ENCODE measurements at regions not wholly inside any gene's neighbourhood (a gene's known extent, or its start where the extent isn't known, plus 50 kb on each side); places are given as distances from the start of the nearest gene placed in this dataset.

- Histone ChIP-seq H3K27ac (no peak overlapping the region), H3K4me3 (no peak overlapping the region), H3K4me1 (no peaks in the 10 kb centered on the region), H3K9me3 (no peaks in the 10 kb centered on the region), H3K4me2 (no peak overlapping the region)
- TF ChIP-seq ZNF302 (CRISPR knock-in tag; IDR thresholded peaks at IDR 0.05) (no peak), RARB (CRISPR knock-in tag; IDR thresholded peaks at IDR 0.05) (no peak), FOSB (CRISPR knock-in tag; IDR thresholded peaks at IDR 0.05) (no peak), EP300 (IDR thresholded peaks at IDR 0.05) (no peak), MAFK (IDR thresholded peaks at IDR 0.05; ENCODE audit: partially characterized antibody) (no peak), MAZ (IDR thresholded peaks at IDR 0.05; ENCODE audit: borderline replicate concordance, low read depth, low read length) (no peak), CEBPB (IDR thresholded peaks at IDR 0.05) (no peak), SMC3 (IDR thresholded peaks at IDR 0.05) (no peak), HOXA7 (CRISPR knock-in tag; IDR thresholded peaks at IDR 0.05) (no peak), EHF (CRISPR knock-in tag; IDR thresholded peaks at IDR 0.05) (no peak), CHD2 (IDR thresholded peaks at IDR 0.05; ENCODE audit: low read length, partially characterized antibody) (no peak), RAD21 (conservative IDR thresholded peaks at IDR 0.05 in 1 of 2, IDR thresholded peaks at IDR 0.05 in 1 of 2) (no peak), MYC (IDR thresholded peaks at IDR 0.05; ENCODE audit: borderline replicate concordance, low read length) (no peak), ATOH8 (CRISPR knock-in tag; IDR thresholded peaks at IDR 0.05; ENCODE audit: low read depth) (no peak), HMGXB4 (CRISPR knock-in tag; IDR thresholded peaks at IDR 0.05; ENCODE audit: borderline replicate concordance) (no peak), CBX8 (IDR thresholded peaks at IDR 0.05) (no peak)
- POLR2A ChIA-PET = no interaction called here
- WGBS (ENCODE audit: missing lambda C conversion rate) = 33% methylated on average over 1 of the region's 1 CpG
- no peak for ATAC-seq
- CTCF ChIA-PET = no interaction called here
- DNase-seq (ENCODE audit: low read depth in 1 of 2, low spot score in 1 of 2) = no peak
- FAIRE-seq = no peak
Measured at GRCh38 chr5:120229036-120229435, 235.1 kb upstream of the PRR16 start.

- TF ChIP-seq KDM5A (IDR thresholded peaks at IDR 0.05) = no peak
- TF ChIP-seq TP53 (CRISPR knock-in tag; IDR thresholded peaks at IDR 0.05) = no peak
- no peak for TF ChIP-seq ELK1 (IDR thresholded peaks at IDR 0.05; ENCODE audit: low read depth, low read length)
- TF ChIP-seq HES2 (IDR thresholded peaks at IDR 0.05) = no peak
- no peak for TF ChIP-seq ZC3H11A (IDR thresholded peaks at IDR 0.05)
- TF ChIP-seq CBX8 (IDR thresholded peaks at IDR 0.05) = no peak
- TF ChIP-seq EP300 (IDR thresholded peaks at IDR 0.05) = no peak
- TF ChIP-seq BHLHE40 (IDR thresholded peaks at IDR 0.05; ENCODE audit: low read depth, low read length) = no peak
- TF ChIP-seq PHF8 (IDR thresholded peaks at IDR 0.05; ENCODE audit: borderline replicate concordance, low read depth) = no peak
- no peak for TF ChIP-seq HOXB13 (CRISPR knock-in tag; IDR thresholded peaks at IDR 0.05; ENCODE audit: low read depth)
- no peak for TF ChIP-seq CBX2 (IDR thresholded peaks at IDR 0.05; ENCODE audit: borderline replicate concordance, low read depth)
- TF ChIP-seq ATOH8 (CRISPR knock-in tag; IDR thresholded peaks at IDR 0.05; ENCODE audit: low read depth) = no peak
- no peak for TF ChIP-seq KDM1A (IDR thresholded peaks at IDR 0.05; ENCODE audit: low read depth)
- TF ChIP-seq EHF (CRISPR knock-in tag; IDR thresholded peaks at IDR 0.05) = no peak
- TF ChIP-seq RAD21 (conservative IDR thresholded peaks at IDR 0.05 in 1 of 2, IDR thresholded peaks at IDR 0.05 in 1 of 2) = no peak
- TF ChIP-seq USF2 (IDR thresholded peaks at IDR 0.05) = no peak
- ChIA-PET CTCF (no interaction called here), POLR2A (no interaction called here)
- no peak overlapping the region for H3K27ac ChIP-seq
- no peaks in the 10 kb centered on the region for H3K4me1 ChIP-seq
- no peak overlapping the region for H3K4me2 ChIP-seq
- DNase-seq (ENCODE audit: low read depth in 1 of 2, low spot score in 1 of 2) (no peak), ATAC-seq (no peak), FAIRE-seq (no peak)
- WGBS (ENCODE audit: missing lambda C conversion rate) = 56% methylated on average over 1 of the region's 1 CpG
- no peak overlapping the region for H3K4me3 ChIP-seq
- H3K9me3 ChIP-seq = no peaks in the 10 kb centered on the region
Measured at GRCh38 chr5:120231563-120231962, 232.5 kb upstream of the PRR16 start.

All from A549 (cell line).